ENCODE measurements at regions not wholly inside any gene's neighbourhood (a gene's known extent, or its start where the extent isn't known, plus 50 kb on each side); places are given as distances from the start of the nearest gene placed in this dataset.

DNA sequence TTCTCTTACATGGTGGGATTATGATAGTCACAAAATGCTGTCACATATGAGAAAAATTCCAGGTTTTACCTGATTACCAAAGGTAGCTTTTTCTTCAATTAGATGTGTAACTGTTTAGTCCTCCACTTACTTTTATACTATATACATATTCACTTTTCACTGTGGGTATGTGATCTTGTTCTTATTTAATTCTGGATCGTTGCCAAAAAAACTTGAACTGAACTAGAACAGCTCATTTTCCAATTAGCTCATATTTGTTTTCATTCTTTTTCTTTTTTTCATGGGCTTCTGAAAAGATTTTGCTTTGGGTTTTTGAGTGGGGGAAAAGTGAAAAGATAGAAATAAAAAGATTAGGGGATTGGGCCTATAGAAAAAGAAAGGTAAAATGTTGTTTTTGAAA lies 291.9 kb downstream of the NDFIP2 start:
- H3K4me3 Mint-ChIP-seq, result no peak overlapping the region
- peak overlapping the region; percentile 57 for H3K27ac Mint-ChIP-seq
- H3K27me3 Mint-ChIP-seq (ENCODE audit: low read depth), result no peaks in the 10 kb centered on the region
- TF ChIP-seq, protein P1, sequence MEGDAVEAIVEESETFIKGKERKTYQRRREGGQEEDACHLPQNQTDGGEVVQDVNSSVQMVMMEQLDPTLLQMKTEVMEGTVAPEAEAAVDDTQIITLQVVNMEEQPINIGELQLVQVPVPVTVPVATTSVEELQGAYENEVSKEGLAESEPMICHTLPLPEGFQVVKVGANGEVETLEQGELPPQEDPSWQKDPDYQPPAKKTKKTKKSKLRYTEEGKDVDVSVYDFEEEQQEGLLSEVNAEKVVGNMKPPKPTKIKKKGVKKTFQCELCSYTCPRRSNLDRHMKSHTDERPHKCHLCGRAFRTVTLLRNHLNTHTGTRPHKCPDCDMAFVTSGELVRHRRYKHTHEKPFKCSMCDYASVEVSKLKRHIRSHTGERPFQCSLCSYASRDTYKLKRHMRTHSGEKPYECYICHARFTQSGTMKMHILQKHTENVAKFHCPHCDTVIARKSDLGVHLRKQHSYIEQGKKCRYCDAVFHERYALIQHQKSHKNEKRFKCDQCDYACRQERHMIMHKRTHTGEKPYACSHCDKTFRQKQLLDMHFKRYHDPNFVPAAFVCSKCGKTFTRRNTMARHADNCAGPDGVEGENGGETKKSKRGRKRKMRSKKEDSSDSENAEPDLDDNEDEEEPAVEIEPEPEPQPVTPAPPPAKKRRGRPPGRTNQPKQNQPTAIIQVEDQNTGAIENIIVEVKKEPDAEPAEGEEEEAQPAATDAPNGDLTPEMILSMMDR (IDR thresholded peaks at IDR 0.05; ENCODE audit: unreplicated experiment), result no peak
- peaks cover 11% of the 10 kb centered on the region for H3K36me3 Mint-ChIP-seq
- H3K9me3 Mint-ChIP-seq, result peaks cover 10% of the 10 kb centered on the region
- DNase-seq (ENCODE audit: low spot score in 2 of 2, unreplicated experiment in 2 of 2), result no peak
- H3K4me1 Mint-ChIP-seq, result peaks cover 29% of the 10 kb centered on the region

DNA sequence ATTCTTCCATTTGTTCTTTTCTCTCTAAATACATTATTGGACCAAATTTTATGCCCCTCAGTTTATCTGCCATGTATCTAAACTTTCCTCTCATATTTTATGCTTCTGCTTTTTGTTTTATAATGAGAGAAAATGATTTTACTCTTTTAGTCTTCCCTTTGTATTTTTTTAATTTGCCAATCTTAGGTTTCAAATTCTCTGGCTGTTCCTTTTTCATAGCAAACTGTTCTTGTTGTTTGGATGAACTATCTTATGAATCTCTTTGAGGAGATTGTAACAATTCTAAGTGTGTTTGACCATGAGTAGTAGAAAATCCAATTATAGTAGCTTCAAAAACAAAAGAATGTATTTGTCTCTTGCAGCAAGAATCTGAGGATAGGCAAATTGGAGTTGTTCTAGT lies 290.5 kb downstream of the NDFIP2 start:
- Mint-ChIP-seq H3K36me3 (peaks cover 11% of the 10 kb centered on the region), H3K4me3 (no peak overlapping the region), H3K27me3 (ENCODE audit: low read depth) (no peaks in the 10 kb centered on the region), H3K4me1 (peaks cover 31% of the 10 kb centered on the region), H3K27ac (no peak overlapping the region), H3K9me3 (peaks cover 10% of the 10 kb centered on the region)
- DNase-seq (ENCODE audit: low spot score in 2 of 2, unreplicated experiment in 2 of 2), result no peak
- TF ChIP-seq, protein P1 (IDR thresholded peaks at IDR 0.05; ENCODE audit: unreplicated experiment), result no peak

DNA sequence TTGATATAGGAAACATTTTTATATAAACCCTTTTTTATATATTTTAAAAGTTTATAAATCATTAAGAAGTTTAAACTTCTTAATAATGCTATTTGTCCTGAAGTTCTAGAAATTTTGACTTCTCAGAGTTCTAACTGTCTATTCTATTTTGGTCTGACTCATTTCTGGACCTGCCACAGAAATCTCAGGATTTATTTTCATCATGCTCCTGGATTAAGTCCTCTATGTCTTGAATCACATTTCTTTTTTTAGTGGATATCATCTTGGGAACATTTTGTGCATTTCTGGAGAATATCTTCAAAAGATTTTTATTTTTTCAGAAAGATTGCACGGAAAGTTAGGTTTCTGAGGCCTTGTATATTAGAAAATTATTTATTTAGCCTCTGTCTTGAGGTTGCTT lies 289.1 kb downstream of the NDFIP2 start:
- H3K4me1 Mint-ChIP-seq, result peaks cover 24% of the 10 kb centered on the region
- DNase-seq (ENCODE audit: low spot score in 2 of 2, unreplicated experiment in 2 of 2), result no peak
- H3K9me3 Mint-ChIP-seq, result peaks cover 12% of the 10 kb centered on the region
- no peak overlapping the region for H3K4me3 Mint-ChIP-seq
- H3K27ac Mint-ChIP-seq, result no peak overlapping the region
- H3K27me3 Mint-ChIP-seq (ENCODE audit: low read depth), result no peaks in the 10 kb centered on the region
- peaks cover 11% of the 10 kb centered on the region for H3K36me3 Mint-ChIP-seq
- TF ChIP-seq, protein P1 (IDR thresholded peaks at IDR 0.05; ENCODE audit: unreplicated experiment), result no peak

DNA sequence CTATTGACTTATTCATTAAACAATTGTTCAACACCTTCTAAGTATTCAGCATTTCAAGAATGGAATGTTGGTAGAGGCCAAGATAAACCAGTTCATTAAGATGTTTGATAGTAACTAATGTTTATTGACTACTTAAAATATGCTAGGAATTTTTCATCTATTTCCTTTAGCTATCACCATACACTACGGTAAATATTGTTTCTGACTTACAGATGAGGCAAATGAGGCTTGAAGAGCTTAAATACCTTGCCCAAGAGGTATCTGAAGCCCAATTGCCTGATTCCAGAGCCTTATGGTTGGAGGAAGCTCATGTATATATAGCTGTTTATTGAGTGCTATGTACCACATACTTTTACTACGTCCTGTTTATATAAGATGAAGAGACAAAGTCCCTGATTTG lies 286.2 kb downstream of the NDFIP2 start:
- Mint-ChIP-seq H3K9me3 (peaks cover 25% of the 10 kb centered on the region), H3K4me1 (peaks cover 14% of the 10 kb centered on the region), H3K27ac (peak overlapping the region; percentile 86), H3K4me3 (no peak overlapping the region), H3K36me3 (peaks cover 11% of the 10 kb centered on the region), H3K27me3 (ENCODE audit: low read depth) (no peaks in the 10 kb centered on the region)
- DNase-seq (ENCODE audit: low spot score in 2 of 2, unreplicated experiment in 2 of 2), result no peak
- TF ChIP-seq, protein P1 (IDR thresholded peaks at IDR 0.05; ENCODE audit: unreplicated experiment), result no peak

DNA sequence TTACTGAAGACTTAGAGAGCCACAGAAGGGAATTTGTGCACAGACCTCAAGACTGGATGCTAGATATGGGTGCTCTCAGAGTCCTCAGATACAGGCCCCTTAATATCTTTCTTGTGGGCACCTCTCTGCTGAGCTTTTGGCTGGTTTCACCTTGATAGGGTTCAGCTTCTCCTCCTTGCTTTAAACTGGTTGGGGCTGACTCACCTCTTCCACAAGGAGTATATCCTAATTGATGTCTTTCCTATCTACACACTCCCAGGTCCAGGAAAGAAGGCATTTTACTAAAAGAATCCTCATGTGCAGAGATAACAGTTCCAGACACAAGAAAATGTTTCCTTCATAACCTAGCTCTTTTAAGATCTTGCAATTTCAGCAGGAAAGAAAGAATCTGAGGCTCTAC lies 284.4 kb downstream of the NDFIP2 start:
- TF ChIP-seq, protein P1 (IDR thresholded peaks at IDR 0.05; ENCODE audit: unreplicated experiment), result no peak
- DNase-seq (ENCODE audit: low spot score in 2 of 2, unreplicated experiment in 2 of 2), result no peak
- peaks cover 25% of the 10 kb centered on the region for H3K9me3 Mint-ChIP-seq
- peak overlapping the region; percentile 51 for H3K27ac Mint-ChIP-seq
- peaks cover 7% of the 10 kb centered on the region for H3K36me3 Mint-ChIP-seq
- H3K4me3 Mint-ChIP-seq, result no peak overlapping the region
- H3K4me1 Mint-ChIP-seq, result peaks cover 14% of the 10 kb centered on the region
- no peaks in the 10 kb centered on the region for H3K27me3 Mint-ChIP-seq (ENCODE audit: low read depth)

DNA sequence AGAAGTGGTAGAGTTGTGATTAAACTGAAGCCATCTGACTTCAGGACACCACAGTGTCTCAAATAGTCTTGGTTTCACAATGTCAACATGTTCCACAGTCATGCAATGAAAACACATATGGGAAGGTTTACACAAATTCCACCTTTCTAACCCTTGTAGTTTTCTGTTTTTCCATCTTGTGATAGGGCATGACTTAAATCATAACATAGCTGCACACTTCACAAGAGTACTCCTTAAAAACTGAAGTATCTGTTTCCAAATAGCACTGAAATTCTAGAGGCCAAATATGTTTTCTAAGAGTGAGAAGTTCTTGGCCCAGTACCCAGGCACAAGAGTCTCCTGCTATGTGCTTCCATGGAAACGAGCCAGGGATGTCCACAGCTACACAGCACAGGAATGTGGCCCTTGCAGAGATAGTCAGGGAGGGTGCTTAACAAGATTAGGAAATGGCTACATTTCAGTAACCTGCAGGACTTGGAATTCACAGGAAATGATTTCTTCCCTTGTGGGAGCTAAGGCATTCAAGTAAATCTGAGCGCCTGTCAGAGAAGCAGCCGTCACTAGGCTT lies 269.1 kb downstream of the NDFIP2 start:
- Mint-ChIP-seq H3K4me3 (no peak overlapping the region), H3K27ac (peak overlapping the region; percentile 98), H3K27me3 (ENCODE audit: low read depth) (no peaks in the 10 kb centered on the region), H3K36me3 (no peaks in the 10 kb centered on the region), H3K9me3 (peaks cover 8% of the 10 kb centered on the region), H3K4me1 (peaks cover 56% of the 10 kb centered on the region)
- DNase-seq (ENCODE audit: low spot score in 2 of 2, unreplicated experiment in 2 of 2), result peak; percentile 43 to 59
- TF ChIP-seq, protein P1 (IDR thresholded peaks at IDR 0.05; ENCODE audit: unreplicated experiment), result no peak
